IMR-90 (cell line): ENCODE measurements at regions not wholly inside any gene's neighbourhood (a gene's known extent, or its start where the extent isn't known, plus 50 kb on each side); places are given as distances from the start of the nearest gene placed in this dataset.

Experiments
- ATAC-seq: fragments of 200-7000 bp; cut with Tn5 transposase; 2 replicates; pipeline ENCODE4 v1.9.1; 2020; ENCODE audit warnings: low read depth, mild to moderate bottlenecking, moderate library complexity
- BruUV-seq: library from RNA; stranded (reverse); fragments of 400-500 nt; replicated peaks from 2 replicates; lab custom pipeline; 2021; lab: Mats Ljungman, UMichigan
- CTCF ChIA-PET: fragments of 300-600 bp; formaldehyde crosslinking; extraction: SDS; loops from one replicate; lab custom pipeline; 2021; ENCODE audit warnings: antibody characterized with exemption; lab: Yijun Ruan, JAX
- POLR2A ChIA-PET: fragments of 300-600 bp; sonication (Branson Sonifier 250); formaldehyde crosslinking; loops from one replicate; lab custom pipeline; 2022; ENCODE audit warnings: antibody characterized with exemption; ENCODE audit not compliant: unreplicated experiment; lab: Charles Lee
- DNase-seq: peaks from one replicate; pipeline ENCODE4 v3.0.0; 2013
- H2AFZ ChIP-seq: replicated peaks from 2 replicates; pipeline ENCODE3; 2013; ENCODE audit warnings: low read length, mild to moderate bottlenecking; ENCODE audit not compliant: poor library complexity
- H2AK5ac ChIP-seq: 2 replicates; pipeline ENCODE4 v1.6.1; 2013; ENCODE audit warnings: low read depth, low read length, inconsistent platforms
- H2AK9ac ChIP-seq: replicated peaks from 2 replicates; pipeline ENCODE3; 2013; ENCODE audit warnings: mild to moderate bottlenecking, low read depth, low read length, moderate library complexity; ENCODE audit not compliant: poor library complexity
- H2BK120ac ChIP-seq: 2 replicates; pipeline ENCODE4 v1.6.1; 2013; ENCODE audit warnings: low read depth, low read length, inconsistent platforms
- H2BK15ac ChIP-seq: 3 replicates; pipeline ENCODE4 v1.6.1; 2013; ENCODE audit warnings: low read depth, low read length, inconsistent platforms
- H2BK20ac ChIP-seq: 2 replicates; pipeline ENCODE4 v1.6.1; 2013; ENCODE audit warnings: low read depth, mild to moderate bottlenecking, inconsistent platforms, low read length, moderate library complexity
- H2BK5ac ChIP-seq: 2 replicates; pipeline ENCODE4 v1.6.1; 2013; ENCODE audit warnings: mild to moderate bottlenecking, low read depth, low read length, inconsistent platforms; ENCODE audit not compliant: poor library complexity, severe bottlenecking
- H3K14ac ChIP-seq: replicated peaks from 2 replicates; pipeline ENCODE4 v1.6.1; 2013; ENCODE audit warnings: low read depth, low read length, inconsistent platforms
- H3K18ac ChIP-seq: 2 replicates; pipeline ENCODE4 v1.6.1; 2013; ENCODE audit warnings: low read depth, low read length, control low read depth
- H3K23ac ChIP-seq: 2 replicates; pipeline ENCODE4 v1.6.1; 2013; ENCODE audit warnings: low read depth, low read length, inconsistent platforms
- H3K27ac ChIP-seq: 2 replicates; pipeline ENCODE4 v1.5.1; 2013; ENCODE audit warnings: mild to moderate bottlenecking, control low read depth, low read length; ENCODE audit not compliant: insufficient read depth
- H3K27me3 ChIP-seq: 2 replicates; pipeline ENCODE4 v1.6.1; 2013; ENCODE audit warnings: low read length; ENCODE audit not compliant: control insufficient read depth, insufficient read depth
- H3K36me3 ChIP-seq: 2 replicates; pipeline ENCODE4 v1.6.1; 2013; ENCODE audit warnings: low read length, mixed read lengths; ENCODE audit not compliant: control insufficient read depth, insufficient read depth
- H3K4ac ChIP-seq: 2 replicates; pipeline ENCODE4 v1.6.1; 2013; ENCODE audit warnings: low read depth, low read length, inconsistent platforms
- H3K4me1 ChIP-seq: 2 replicates; pipeline ENCODE4 v1.6.1; 2013; ENCODE audit warnings: low read length, mixed read lengths; ENCODE audit not compliant: control insufficient read depth, insufficient read depth
- H3K4me2 ChIP-seq: 2 replicates; pipeline ENCODE4 v1.6.1; 2013; ENCODE audit warnings: low read depth, mild to moderate bottlenecking, control low read depth, low read length, moderate library complexity
- H3K4me3 ChIP-seq: 2 replicates; pipeline ENCODE4 v1.5.1; 2013; ENCODE audit warnings: low read depth, mild to moderate bottlenecking, control low read depth, low read length, moderate library complexity; ENCODE audit not compliant: insufficient read depth
- H3K56ac ChIP-seq: 2 replicates; pipeline ENCODE4 v1.6.1; 2013; ENCODE audit warnings: low read length, inconsistent platforms; ENCODE audit not compliant: insufficient read depth; ENCODE audit errors: extremely low read depth
- H3K79me1 ChIP-seq, 2 experiments: 2 replicates each; pipeline ENCODE4 v1.6.1; 2013; ENCODE audit warnings: low read length in 2 of 2, inconsistent platforms in 1 of 2, low read depth in 1 of 2
- H3K9ac ChIP-seq: 2 replicates; pipeline ENCODE4 v1.6.1; 2013; ENCODE audit warnings: low read depth, low read length, control low read depth
- H3K9me1 ChIP-seq: 2 replicates; pipeline ENCODE4 v1.6.1; 2013; ENCODE audit warnings: low read length, inconsistent platforms; ENCODE audit not compliant: insufficient read depth
- H3K9me3 ChIP-seq: 2 replicates; pipeline ENCODE4 v1.6.1; 2013; ENCODE audit warnings: low read length; ENCODE audit not compliant: control insufficient read depth, insufficient read depth
- H4K20me1 ChIP-seq: 2 replicates; pipeline ENCODE4 v1.6.1; 2013; ENCODE audit warnings: low read length, inconsistent platforms; ENCODE audit not compliant: insufficient read depth
- H4K5ac ChIP-seq: 2 replicates; pipeline ENCODE4 v1.6.1; 2013; ENCODE audit warnings: mild to moderate bottlenecking, low read depth, low read length, control low read depth
- H4K8ac ChIP-seq, 2 experiments: 2 replicates each; pipeline ENCODE4 v1.6.1; 2013; ENCODE audit warnings: low read depth in 2 of 2, low read length in 2 of 2, control low read depth in 1 of 2, inconsistent platforms in 1 of 2
- H4K91ac ChIP-seq: 2 replicates; pipeline ENCODE4 v1.6.1; 2013; ENCODE audit warnings: low read depth, low read length, inconsistent platforms; ENCODE audit not compliant: insufficient read depth
- CEBPB ChIP-seq: IDR thresholded peaks from 2 replicates; pipeline ENCODE4 v1.6.1; 2012; ENCODE audit warnings: low read depth, low read length, improper control_type of control experiment
- CTCF ChIP-seq: conservative IDR thresholded peaks from 2 replicates; pipeline ENCODE4 v1.5.1; 2012; ENCODE audit warnings: mild to moderate bottlenecking, low read depth, low read length, improper control_type of control experiment
- FOS ChIP-seq: fragments of 150-350 bp; IDR thresholded peaks from 2 replicates; pipeline ENCODE4 v1.6.1; 2016; ENCODE audit warnings: low read depth, low read length
- MAFK ChIP-seq: IDR thresholded peaks from 2 replicates; pipeline ENCODE4 v1.6.1; 2012; ENCODE audit warnings: low read depth, low read length, improper control_type of control experiment
- MXI1 ChIP-seq: IDR thresholded peaks from 2 replicates; pipeline ENCODE4 v1.6.1; 2012; ENCODE audit warnings: low read depth, mild to moderate bottlenecking, low read length, moderate library complexity, borderline replicate concordance
- NFE2L2 ChIP-seq: fragments of 150-350 bp; IDR thresholded peaks from 2 replicates; pipeline ENCODE4 v1.6.1; 2016; ENCODE audit warnings: low read depth, mild to moderate bottlenecking, low read length
- RAD21 ChIP-seq: IDR thresholded peaks from 2 replicates; pipeline ENCODE4 v1.6.1; 2012; ENCODE audit warnings: low read length, improper control_type of control experiment
- RCOR1 ChIP-seq: IDR thresholded peaks from 2 replicates; pipeline ENCODE4 v1.6.1; 2012; ENCODE audit warnings: mild to moderate bottlenecking, low read length, improper control_type of control experiment; ENCODE audit not compliant: insufficient replicate concordance
- SMC3 ChIP-seq: fragments of 150-350 bp; IDR thresholded peaks from 2 replicates; pipeline ENCODE4 v1.6.1; 2016; ENCODE audit warnings: low read depth, mild to moderate bottlenecking, antibody characterized with exemption, low read length, moderate library complexity
- WGBS, 2 experiments: methylation state at CpG; one replicate each; pipeline versions ENCODE4 v1.1.5 to v1.1.7; 2013; ENCODE audit warnings: missing lambda C conversion rate in 2 of 2; ENCODE audit not compliant: insufficient read length in 1 of 2; ENCODE audit errors: extremely low coverage in 2 of 2; 5-methylcytosine and 5-hydroxymethylcytosine counted together
- dilution Hi-C: fragments of 300-500 bp; cut with HindIII; formaldehyde crosslinking; loops from one replicate; pipeline ENCODE4 v1.14.3; 2018; ENCODE audit warnings: low sequenced_read_pairs; ENCODE audit not compliant: unreplicated experiment
- in situ Hi-C: fragments of 300-500 bp; cut with MboI; formaldehyde crosslinking; loops from 3 replicates; pipeline ENCODE4 v1.14.3; 2019; ENCODE audit warnings: low sequenced_read_pairs, inconsistent platforms, mixed read lengths
- intact Hi-C: fragments of 100-400 bp; cut with micrococcal nuclease; formaldehyde crosslinking; loops from 2 replicates; pipeline ENCODE4 v1.10.0; 2022
- TF ChIP-seq, protein P1 (sequence below): fragments of 150-350 bp; IDR thresholded peaks from 2 replicates; pipeline ENCODE4 v1.6.1; 2016; ENCODE audit warnings: low read depth, mild to moderate bottlenecking, low read length, moderate library complexity, borderline replicate concordance

- BruUV-seq: no TSS peak
- DNase-seq (peak; percentile 91), ATAC-seq (peak; percentile 33)
- Histone ChIP-seq H3K4ac (peak overlapping the region; percentile 80), H2AK9ac (peak overlapping the region; percentile 77), H3K14ac (peak overlapping the region; percentile 72), H3K9me1 (peaks cover 19% of the 10 kb centered on the region), H3K79me1 (peaks cover 0 to 15% of the 10 kb centered on the region in 2 experiments; a peak in 2 of 4 replicates), H2BK5ac (peak overlapping the region; percentile 84), H2BK20ac (peak overlapping the region; percentile 87), H3K56ac (peak overlapping the region; percentile 20; the same call in 1 of the 2 replicates), H3K4me2 (peak overlapping the region; percentile 48), H3K9me3 (no peaks in the 10 kb centered on the region), H4K5ac (peak overlapping the region; percentile 58), H2AK5ac (peak overlapping the region; percentile 72), H3K23ac (peak overlapping the region; percentile 57), H2BK120ac (peak overlapping the region; percentile 84), H4K20me1 (no peaks in the 10 kb centered on the region), H3K27ac (peak overlapping the region; percentile 71), H3K9ac (no peak overlapping the region), H3K36me3 (no peaks in the 10 kb centered on the region), H4K8ac (peak overlapping the region; percentile 34 to 77; a peak in 3 of 4 replicates), H3K18ac (peak overlapping the region; percentile 90), H4K91ac (peak overlapping the region; percentile 84), H2AFZ (peak overlapping the region; percentile 60), H3K4me1 (peaks cover 40% of the 10 kb centered on the region), H3K27me3 (no peaks in the 10 kb centered on the region), H3K4me3 (no peak overlapping the region), H2BK15ac (peak overlapping the region; percentile 88; the same call in 2 of the 3 replicates)
- WGBS, 2 experiments: 17% methylated on average over 1 of the region's 7 CpGs; no CpG with 5 or more reads in 1 of the 2 experiments
- ChIA-PET CTCF (interaction anchor here (1.4 to 1.6 kb wide), 2 partner anchors 124 to 317 kb away, joined by 4 read pairs; no protein-coding TSS in a partner anchor), POLR2A (interaction anchor here (0.6 to 0.8 kb wide), 2 partner anchors 275 to 321 kb away, joined by 3 to 4 read pairs; no protein-coding TSS in a partner anchor)
- intact Hi-C loops: loop anchor here (5.0 to 10.0 kb wide), 4 partner anchors 193 to 636 kb away; no protein-coding TSS in a partner anchor
- dilution Hi-C loops: no loop called here
- in situ Hi-C loops: loop anchor here (5.0 kb wide), 1 partner anchor 322 kb away; no protein-coding TSS in a partner anchor
- TF ChIP-seq NFE2L2: no peak
- TF ChIP-seq MAFK: peak; percentile 76
- TF ChIP-seq RCOR1: no peak
- TF ChIP-seq CEBPB: peak; percentile 71
- no peak for TF ChIP-seq SMC3
- peak; percentile 2; the same call in 1 of the 2 replicates for TF ChIP-seq RAD21
- TF ChIP-seq, protein P1, sequence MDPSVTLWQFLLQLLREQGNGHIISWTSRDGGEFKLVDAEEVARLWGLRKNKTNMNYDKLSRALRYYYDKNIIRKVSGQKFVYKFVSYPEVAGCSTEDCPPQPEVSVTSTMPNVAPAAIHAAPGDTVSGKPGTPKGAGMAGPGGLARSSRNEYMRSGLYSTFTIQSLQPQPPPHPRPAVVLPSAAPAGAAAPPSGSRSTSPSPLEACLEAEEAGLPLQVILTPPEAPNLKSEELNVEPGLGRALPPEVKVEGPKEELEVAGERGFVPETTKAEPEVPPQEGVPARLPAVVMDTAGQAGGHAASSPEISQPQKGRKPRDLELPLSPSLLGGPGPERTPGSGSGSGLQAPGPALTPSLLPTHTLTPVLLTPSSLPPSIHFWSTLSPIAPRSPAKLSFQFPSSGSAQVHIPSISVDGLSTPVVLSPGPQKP: no peak
- TF ChIP-seq MXI1: no peak
- TF ChIP-seq CTCF: no peak
- 0 out of 2 replicates have a peak, but pooled peaks have one; percentile 6 for TF ChIP-seq FOS
Measured at GRCh38 chr21:35208810-35209517, 159.9 kb upstream of the RUNX1 start.
